ENCODE measurements at regions not wholly inside any gene's neighbourhood (a gene's known extent, or its start where the extent isn't known, plus 50 kb on each side); places are given as distances from the start of the nearest gene placed in this dataset.

DNA sequence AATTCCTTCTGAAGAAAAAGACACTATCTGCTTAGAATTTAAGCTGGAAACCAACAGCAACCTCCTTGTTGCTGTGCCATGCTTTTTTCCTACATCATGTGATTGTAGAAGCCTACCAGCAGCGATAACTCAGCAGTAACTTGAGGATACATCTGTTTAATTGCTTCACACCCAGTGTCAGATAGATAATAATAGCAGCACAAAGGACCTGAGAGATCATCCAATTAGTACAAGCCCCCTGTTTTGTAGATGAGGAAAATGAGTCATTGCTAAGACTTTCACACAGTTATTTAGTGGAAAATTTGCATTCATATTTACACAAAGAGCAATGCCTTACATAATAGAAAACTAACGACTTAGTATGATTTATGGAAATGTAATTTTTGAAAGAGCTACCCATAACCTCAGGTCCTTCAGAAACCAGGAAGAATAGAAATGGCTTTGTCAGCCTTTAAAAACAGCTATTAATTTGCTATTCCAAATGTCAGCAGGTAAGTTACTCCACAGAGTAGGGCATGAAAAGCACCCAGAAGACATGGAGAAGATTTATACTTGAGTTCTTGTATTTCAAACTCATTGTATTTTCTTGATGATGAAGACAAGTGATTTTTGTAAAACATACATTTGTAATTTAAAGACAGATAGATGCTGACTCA, 93.7 kb upstream of the SGCG start:
- Mint-ChIP-seq H3K36me3 (no peaks in the 10 kb centered on the region), H3K27ac (no peak overlapping the region), H3K27me3 (ENCODE audit: low read depth) (peaks cover 2% of the 10 kb centered on the region), H3K9me3 (no peaks in the 10 kb centered on the region), H3K4me1 (peaks cover 3% of the 10 kb centered on the region), H3K4me3 (no peak overlapping the region)
- TF ChIP-seq, protein P1, sequence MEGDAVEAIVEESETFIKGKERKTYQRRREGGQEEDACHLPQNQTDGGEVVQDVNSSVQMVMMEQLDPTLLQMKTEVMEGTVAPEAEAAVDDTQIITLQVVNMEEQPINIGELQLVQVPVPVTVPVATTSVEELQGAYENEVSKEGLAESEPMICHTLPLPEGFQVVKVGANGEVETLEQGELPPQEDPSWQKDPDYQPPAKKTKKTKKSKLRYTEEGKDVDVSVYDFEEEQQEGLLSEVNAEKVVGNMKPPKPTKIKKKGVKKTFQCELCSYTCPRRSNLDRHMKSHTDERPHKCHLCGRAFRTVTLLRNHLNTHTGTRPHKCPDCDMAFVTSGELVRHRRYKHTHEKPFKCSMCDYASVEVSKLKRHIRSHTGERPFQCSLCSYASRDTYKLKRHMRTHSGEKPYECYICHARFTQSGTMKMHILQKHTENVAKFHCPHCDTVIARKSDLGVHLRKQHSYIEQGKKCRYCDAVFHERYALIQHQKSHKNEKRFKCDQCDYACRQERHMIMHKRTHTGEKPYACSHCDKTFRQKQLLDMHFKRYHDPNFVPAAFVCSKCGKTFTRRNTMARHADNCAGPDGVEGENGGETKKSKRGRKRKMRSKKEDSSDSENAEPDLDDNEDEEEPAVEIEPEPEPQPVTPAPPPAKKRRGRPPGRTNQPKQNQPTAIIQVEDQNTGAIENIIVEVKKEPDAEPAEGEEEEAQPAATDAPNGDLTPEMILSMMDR (IDR thresholded peaks at IDR 0.05; ENCODE audit: unreplicated experiment) = no peak
- no peak for DNase-seq (ENCODE audit: low spot score in 2 of 2, unreplicated experiment in 2 of 2)

DNA sequence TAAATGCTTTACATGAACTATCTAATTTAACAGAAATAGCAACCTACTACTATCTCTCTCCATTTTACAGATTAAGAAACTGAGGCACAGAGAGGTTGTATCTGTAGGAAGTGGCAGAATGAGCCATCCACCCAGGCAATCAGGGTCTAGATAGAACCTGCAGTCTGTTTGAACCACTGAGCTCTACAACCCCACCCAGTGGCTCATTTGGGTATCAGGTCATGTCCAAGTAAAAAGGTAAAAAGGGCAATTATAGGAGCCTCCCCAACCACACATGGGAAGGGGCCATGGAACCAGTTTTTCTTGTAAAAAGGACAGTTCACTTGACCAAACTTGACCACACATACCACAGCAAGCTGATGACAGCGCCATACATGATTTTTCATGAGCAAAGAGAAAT, 92.9 kb upstream of the SGCG start:
- no peak overlapping the region for H3K27ac Mint-ChIP-seq
- H3K4me1 Mint-ChIP-seq = peaks cover 3% of the 10 kb centered on the region
- TF ChIP-seq, protein P1 (IDR thresholded peaks at IDR 0.05; ENCODE audit: unreplicated experiment) = peak; percentile 23
- no peaks in the 10 kb centered on the region for H3K36me3 Mint-ChIP-seq
- H3K9me3 Mint-ChIP-seq = no peaks in the 10 kb centered on the region
- H3K27me3 Mint-ChIP-seq (ENCODE audit: low read depth) = peaks cover 2% of the 10 kb centered on the region
- no peak for DNase-seq (ENCODE audit: low spot score in 2 of 2, unreplicated experiment in 2 of 2)
- no peak overlapping the region for H3K4me3 Mint-ChIP-seq

DNA sequence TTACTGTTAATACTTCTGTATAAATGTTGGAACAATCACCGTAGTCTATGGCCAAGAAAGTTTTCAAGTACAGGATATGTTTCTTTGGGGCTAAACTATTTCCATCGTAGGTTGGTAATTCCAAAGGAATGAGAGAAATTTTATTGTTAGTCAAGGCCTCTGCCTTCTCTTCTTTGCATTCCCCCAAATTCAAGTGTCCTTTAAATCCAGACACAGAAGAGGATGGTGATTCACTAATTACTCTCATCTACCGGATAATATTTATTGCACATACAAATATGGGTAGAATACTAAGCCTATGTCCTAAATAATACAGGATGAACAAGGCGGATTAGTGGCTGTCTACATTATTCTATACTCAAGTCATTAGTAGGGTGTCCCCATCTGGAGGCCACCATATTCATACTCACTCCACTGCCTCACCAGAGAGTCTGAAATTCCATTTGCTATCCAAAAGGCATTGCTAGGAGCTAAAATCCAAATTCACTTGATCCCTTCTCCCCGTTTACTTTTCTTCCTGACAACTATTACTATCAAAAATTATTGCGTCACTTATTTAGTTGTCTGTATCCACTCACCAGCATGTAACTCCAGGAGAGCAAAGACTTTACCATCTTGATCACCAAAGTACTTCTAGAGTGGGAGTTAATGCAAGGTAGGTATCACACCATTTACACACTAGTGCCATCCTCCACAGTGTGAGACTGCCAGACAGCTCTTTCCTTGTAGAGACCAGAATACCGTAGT, 82.4 kb upstream of the SGCG start:
- Mint-ChIP-seq H3K27ac (no peak overlapping the region), H3K4me1 (no peaks in the 10 kb centered on the region), H3K4me3 (no peak overlapping the region), H3K36me3 (no peaks in the 10 kb centered on the region), H3K27me3 (ENCODE audit: low read depth) (peaks cover 4% of the 10 kb centered on the region), H3K9me3 (no peaks in the 10 kb centered on the region)
- no peak for DNase-seq (ENCODE audit: low spot score in 2 of 2, unreplicated experiment in 2 of 2)
- TF ChIP-seq, protein P1 (IDR thresholded peaks at IDR 0.05; ENCODE audit: unreplicated experiment) = no peak

DNA sequence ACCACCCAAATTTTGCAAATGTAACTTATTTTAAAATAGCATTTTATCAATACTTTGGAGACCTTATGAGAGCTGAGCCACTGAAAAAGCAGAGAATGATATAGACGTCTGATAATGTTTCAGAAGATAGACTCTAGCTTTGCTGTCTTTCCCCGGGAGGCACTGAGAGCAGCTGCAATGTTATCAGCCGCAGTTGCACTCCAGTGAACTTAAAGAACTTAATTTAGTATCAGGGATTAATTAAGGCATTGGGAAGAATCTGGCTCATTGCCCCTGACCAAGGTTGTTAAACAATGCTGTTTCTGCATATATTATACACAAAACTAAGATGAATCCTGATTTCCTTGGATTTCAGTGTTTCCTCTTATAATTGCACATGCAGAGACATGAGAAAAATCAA, 75.7 kb upstream of the SGCG start:
- no peak for DNase-seq (ENCODE audit: low spot score in 2 of 2, unreplicated experiment in 2 of 2)
- Mint-ChIP-seq H3K4me3 (no peak overlapping the region), H3K36me3 (no peaks in the 10 kb centered on the region), H3K27ac (no peak overlapping the region), H3K9me3 (peaks cover 3% of the 10 kb centered on the region), H3K4me1 (peaks cover 23% of the 10 kb centered on the region), H3K27me3 (ENCODE audit: low read depth) (no peaks in the 10 kb centered on the region)
- TF ChIP-seq, protein P1 (IDR thresholded peaks at IDR 0.05; ENCODE audit: unreplicated experiment) = no peak

DNA sequence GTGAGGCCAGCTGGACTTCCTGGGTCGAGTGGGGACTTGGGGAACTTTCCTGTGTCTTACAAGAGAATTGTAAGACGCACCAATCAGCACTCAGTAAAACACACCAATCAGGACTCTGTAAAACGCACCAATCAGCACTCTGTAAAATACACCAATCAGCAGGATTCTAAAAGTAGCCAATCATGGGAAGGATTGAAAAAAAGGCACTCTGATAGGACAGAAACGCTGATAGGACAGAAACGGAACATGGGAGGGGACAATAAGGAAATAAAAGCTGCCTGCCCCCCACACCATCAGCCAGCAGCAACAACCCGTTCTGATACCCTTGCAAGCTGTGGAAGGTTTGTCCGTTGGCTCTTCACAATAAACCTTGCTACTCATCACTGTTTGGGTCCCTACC, 73.1 kb upstream of the SGCG start:
- TF ChIP-seq, protein P1 (IDR thresholded peaks at IDR 0.05; ENCODE audit: unreplicated experiment) = no peak
- Mint-ChIP-seq H3K4me3 (no peak overlapping the region), H3K4me1 (peaks cover 23% of the 10 kb centered on the region), H3K27ac (no peak overlapping the region), H3K27me3 (ENCODE audit: low read depth) (no peaks in the 10 kb centered on the region), H3K9me3 (peaks cover 3% of the 10 kb centered on the region), H3K36me3 (no peaks in the 10 kb centered on the region)
- no peak for DNase-seq (ENCODE audit: low spot score in 2 of 2, unreplicated experiment in 2 of 2)

Data from mesothelial cell of epicardium (in vitro differentiated cells).